ENCODE measurements at regions not wholly inside any gene's neighbourhood (a gene's known extent, or its start where the extent isn't known, plus 50 kb on each side); places are given as distances from the start of the nearest gene placed in this dataset.

- TF ChIP-seq EZH2 (IDR thresholded peaks at IDR 0.05; ENCODE audit: insufficient read depth, poor library complexity, severe bottlenecking) = no peak
- TF ChIP-seq EZH2phosphoT487 (IDR thresholded peaks at IDR 0.05; ENCODE audit: insufficient read depth, low read depth) = no peak
Measured at GRCh38 chr6:1105833-1106400, 206.0 kb upstream of the FOXQ1 start.

Measured in GM23248 (cell line).